ENCODE measurements at regions not wholly inside any gene's neighbourhood (a gene's known extent, or its start where the extent isn't known, plus 50 kb on each side); places are given as distances from the start of the nearest gene placed in this dataset.

DNA sequence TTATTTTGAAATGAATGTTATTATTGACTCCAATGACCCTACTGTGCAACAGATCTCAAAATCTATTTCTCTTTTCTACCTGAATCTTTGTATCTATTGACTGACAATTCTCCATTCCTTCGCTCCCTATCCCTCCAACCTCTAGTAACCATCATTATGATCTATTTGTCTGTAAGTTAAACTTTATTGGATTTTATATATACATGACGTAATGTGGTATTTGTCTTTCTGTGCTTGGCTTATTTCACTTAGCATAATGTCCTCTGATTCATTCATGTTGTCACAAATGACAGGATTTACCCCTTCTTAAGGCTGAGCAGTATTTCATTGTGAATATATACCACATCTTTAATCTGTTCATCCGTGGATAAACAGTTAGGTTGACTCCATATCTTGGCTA lies 200.4 kb upstream of the SORCS1 start:
- intact Hi-C loops (cut with DNase I; ENCODE audit: low total_unique reads) = no loop called here
- H3K27ac ChIP-seq = no peak overlapping the region
- H3K9me3 ChIP-seq = no peaks in the 10 kb centered on the region
- H3K4me3 ChIP-seq = no peak overlapping the region
- no peaks in the 10 kb centered on the region for H3K4me1 ChIP-seq
- no peak for DNase-seq
- H3K36me3 ChIP-seq (ENCODE audit: low read depth, missing control alignments) = no peaks in the 10 kb centered on the region
- TF ChIP-seq CTCF (IDR thresholded peaks at IDR 0.05) (no peak), POLR2A (IDR thresholded peaks at IDR 0.05) (no peak)
- H3K27me3 ChIP-seq = no peaks in the 10 kb centered on the region
- WGBS, 2 donors = 85 to 94% methylated on average over 3 of the region's 3 CpGs

- H3K4me3 ChIP-seq = no peak overlapping the region
- H3K27me3 ChIP-seq = no peaks in the 10 kb centered on the region
- H3K36me3 ChIP-seq (ENCODE audit: low read depth, missing control alignments) = no peaks in the 10 kb centered on the region
- DNase-seq = no peak
- no peaks in the 10 kb centered on the region for H3K9me3 ChIP-seq
- no peaks in the 10 kb centered on the region for H3K4me1 ChIP-seq
- TF ChIP-seq CTCF (IDR thresholded peaks at IDR 0.05) = no peak
- no peak for TF ChIP-seq POLR2A (IDR thresholded peaks at IDR 0.05)
- H3K27ac ChIP-seq = no peak overlapping the region
- intact Hi-C loops (cut with DNase I; ENCODE audit: low total_unique reads) = no loop called here
Observed at GRCh38 chr10:107362306-107362705, 197.8 kb upstream of the SORCS1 start.

DNA sequence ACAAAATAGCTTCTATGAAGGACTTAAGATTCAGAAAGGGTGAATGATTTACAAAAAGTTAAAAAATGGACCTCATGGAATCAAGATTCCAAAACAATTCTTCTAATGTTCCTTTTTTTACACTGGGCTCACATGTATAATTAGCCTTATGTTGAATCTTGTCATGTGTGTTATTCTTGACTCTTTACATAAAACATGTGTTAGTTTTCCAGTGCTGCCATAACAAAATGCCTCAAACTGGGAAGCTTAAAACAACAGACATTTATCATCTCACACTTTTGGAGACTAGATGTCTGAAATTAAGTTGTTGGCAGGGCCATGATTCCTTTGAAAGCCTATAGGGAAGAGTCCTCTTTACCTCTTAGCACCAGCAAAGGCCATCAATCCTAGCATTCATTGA lies 192.5 kb upstream of the SORCS1 start:
- no peak for DNase-seq
- TF ChIP-seq POLR2A (IDR thresholded peaks at IDR 0.05) = no peak
- no peak for TF ChIP-seq CTCF (IDR thresholded peaks at IDR 0.05)
- intact Hi-C loops (cut with DNase I; ENCODE audit: low total_unique reads) = no loop called here
- H3K27ac ChIP-seq = no peak overlapping the region
- H3K4me1 ChIP-seq = no peaks in the 10 kb centered on the region
- H3K36me3 ChIP-seq (ENCODE audit: low read depth, missing control alignments) = no peaks in the 10 kb centered on the region
- H3K4me3 ChIP-seq = no peak overlapping the region
- H3K9me3 ChIP-seq = no peaks in the 10 kb centered on the region
- H3K27me3 ChIP-seq = no peaks in the 10 kb centered on the region

GRCh38 chr10:107356396-107356795 lies 191.9 kb upstream of the SORCS1 start:
- Histone ChIP-seq H3K4me3 (no peak overlapping the region), H3K27ac (no peak overlapping the region), H3K27me3 (no peaks in the 10 kb centered on the region), H3K9me3 (no peaks in the 10 kb centered on the region), H3K4me1 (no peaks in the 10 kb centered on the region), H3K36me3 (ENCODE audit: low read depth, missing control alignments) (no peaks in the 10 kb centered on the region)
- 76 to 81% methylated on average over 2 of the region's 2 CpGs for WGBS, 2 donors
- DNase-seq = no peak
- TF ChIP-seq POLR2A (IDR thresholded peaks at IDR 0.05) = no peak
- TF ChIP-seq CTCF (IDR thresholded peaks at IDR 0.05) = no peak
- intact Hi-C loops (cut with DNase I; ENCODE audit: low total_unique reads) = no loop called here

GRCh38 chr10:107342711-107343110 lies 178.2 kb upstream of the SORCS1 start:
- H3K27ac ChIP-seq = no peak overlapping the region
- 60 to 63% methylated on average over 2 of the region's 2 CpGs for whole genome bisulfite sequencing, 2 donors
- H3K9me3 ChIP-seq = no peaks in the 10 kb centered on the region
- intact Hi-C loops (cut with DNase I; ENCODE audit: low total_unique reads) = no loop called here
- H3K36me3 ChIP-seq (ENCODE audit: low read depth, missing control alignments) = no peaks in the 10 kb centered on the region
- TF ChIP-seq CTCF (IDR thresholded peaks at IDR 0.05) = no peak
- TF ChIP-seq POLR2A (IDR thresholded peaks at IDR 0.05) = no peak
- H3K4me1 ChIP-seq = no peaks in the 10 kb centered on the region
- no peak for DNase-seq
- H3K4me3 ChIP-seq = no peak overlapping the region
- no peaks in the 10 kb centered on the region for H3K27me3 ChIP-seq

Data from testis (tissue), 2 donors.